ENCODE measurements at regions not wholly inside any gene's neighbourhood (a gene's known extent, or its start where the extent isn't known, plus 50 kb on each side); places are given as distances from the start of the nearest gene placed in this dataset.

DNA sequence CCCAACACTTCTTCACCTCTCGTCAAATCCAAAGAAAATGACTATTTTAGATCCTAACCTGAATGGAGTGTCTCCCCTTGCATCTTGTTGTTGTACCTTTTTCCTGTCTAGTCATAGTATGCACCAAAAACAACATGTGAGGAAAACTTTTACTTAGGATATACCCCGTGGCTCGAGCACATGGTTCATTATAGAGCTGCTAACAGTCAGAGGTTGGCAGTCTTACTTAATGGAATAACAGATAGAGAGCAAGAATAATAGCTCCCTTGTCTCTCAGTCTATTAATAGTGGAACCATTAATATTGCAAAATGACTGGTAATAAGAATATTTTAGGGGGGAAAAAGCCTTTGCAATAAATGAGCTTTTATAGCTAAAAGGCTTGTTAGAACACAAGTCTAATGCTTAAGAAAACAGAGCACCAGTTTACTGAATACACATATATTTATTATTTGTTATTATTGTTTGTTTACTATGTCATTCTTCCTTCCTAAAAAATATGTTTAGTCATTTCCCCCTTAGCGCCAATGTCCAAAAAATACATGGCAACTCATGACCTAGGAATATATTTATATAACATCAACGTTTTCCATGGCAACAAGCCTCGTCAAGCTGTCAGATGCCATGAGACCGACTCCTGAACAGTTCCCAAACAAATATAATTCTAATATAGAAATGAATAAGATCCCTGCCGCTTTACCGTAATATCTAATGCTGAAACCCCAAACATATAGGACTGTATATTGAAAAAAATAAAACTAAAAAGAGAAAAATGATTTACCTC, 592.4 kb downstream of the SOX5 start:
- Mint-ChIP-seq H3K27ac (ENCODE audit: unreplicated experiment) (no peak overlapping the region), H3K4me3 (ENCODE audit: low read depth, unreplicated experiment) (no peak overlapping the region), H3K9me3 (ENCODE audit: low read depth, unreplicated experiment) (peaks cover 5% of the 10 kb centered on the region), H3K36me3 (ENCODE audit: insufficient read depth, unreplicated experiment) (no peaks in the 10 kb centered on the region), H3K4me1 (ENCODE audit: low read depth, unreplicated experiment) (no peaks in the 10 kb centered on the region), H3K27me3 (ENCODE audit: unreplicated experiment) (no peaks in the 10 kb centered on the region)
- CTCF ChIA-PET = no interaction called here
- DNase-seq = no peak
- no TSS peak for BruUV-seq (replicated peaks)
- TF ChIP-seq, protein P1, sequence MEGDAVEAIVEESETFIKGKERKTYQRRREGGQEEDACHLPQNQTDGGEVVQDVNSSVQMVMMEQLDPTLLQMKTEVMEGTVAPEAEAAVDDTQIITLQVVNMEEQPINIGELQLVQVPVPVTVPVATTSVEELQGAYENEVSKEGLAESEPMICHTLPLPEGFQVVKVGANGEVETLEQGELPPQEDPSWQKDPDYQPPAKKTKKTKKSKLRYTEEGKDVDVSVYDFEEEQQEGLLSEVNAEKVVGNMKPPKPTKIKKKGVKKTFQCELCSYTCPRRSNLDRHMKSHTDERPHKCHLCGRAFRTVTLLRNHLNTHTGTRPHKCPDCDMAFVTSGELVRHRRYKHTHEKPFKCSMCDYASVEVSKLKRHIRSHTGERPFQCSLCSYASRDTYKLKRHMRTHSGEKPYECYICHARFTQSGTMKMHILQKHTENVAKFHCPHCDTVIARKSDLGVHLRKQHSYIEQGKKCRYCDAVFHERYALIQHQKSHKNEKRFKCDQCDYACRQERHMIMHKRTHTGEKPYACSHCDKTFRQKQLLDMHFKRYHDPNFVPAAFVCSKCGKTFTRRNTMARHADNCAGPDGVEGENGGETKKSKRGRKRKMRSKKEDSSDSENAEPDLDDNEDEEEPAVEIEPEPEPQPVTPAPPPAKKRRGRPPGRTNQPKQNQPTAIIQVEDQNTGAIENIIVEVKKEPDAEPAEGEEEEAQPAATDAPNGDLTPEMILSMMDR (IDR thresholded peaks at IDR 0.05; ENCODE audit: unreplicated experiment) = no peak
- intact Hi-C loops (cut with micrococcal nuclease; ENCODE audit: unreplicated experiment) = no loop called here

DNA sequence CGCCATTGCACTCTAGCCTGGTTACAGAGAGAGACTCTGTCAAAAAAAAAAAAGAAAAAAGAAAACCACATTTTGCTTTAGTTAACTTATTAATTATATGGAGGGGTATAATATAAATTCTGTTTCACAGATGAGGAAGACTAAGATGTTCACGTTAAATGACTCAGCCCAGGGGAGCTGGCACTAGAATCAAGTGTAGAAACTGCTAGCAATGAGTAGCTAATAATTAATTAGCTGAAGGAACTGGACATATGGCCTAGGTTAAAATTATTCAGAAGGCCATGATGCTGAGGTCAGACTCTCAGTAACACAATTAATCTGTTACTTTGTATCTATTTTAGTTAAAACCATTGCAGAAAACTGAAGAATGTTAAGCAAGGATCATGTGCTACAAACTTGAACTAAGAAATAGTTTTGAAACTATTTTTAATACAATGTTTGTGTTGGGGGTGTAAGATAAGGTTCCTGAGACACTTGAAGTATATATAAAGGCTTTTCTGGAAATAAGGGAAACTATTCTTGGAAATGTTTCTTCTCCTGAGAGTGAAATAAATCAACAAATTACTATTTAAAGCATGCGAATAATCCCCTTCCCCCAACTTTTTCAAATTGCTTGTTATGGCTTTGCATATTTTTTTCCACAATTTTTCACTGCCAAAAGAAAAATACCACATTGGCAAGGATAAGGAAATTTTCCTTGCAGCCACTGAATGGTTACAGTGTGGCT, 589.3 kb downstream of the SOX5 start:
- no peak for DNase-seq
- H3K4me1 Mint-ChIP-seq (ENCODE audit: low read depth, unreplicated experiment) = no peaks in the 10 kb centered on the region
- no peaks in the 10 kb centered on the region for H3K9me3 Mint-ChIP-seq (ENCODE audit: low read depth, unreplicated experiment)
- BruUV-seq (replicated peaks) = no TSS peak
- CTCF ChIA-PET = no interaction called here
- no peak overlapping the region for H3K4me3 Mint-ChIP-seq (ENCODE audit: low read depth, unreplicated experiment)
- H3K27ac Mint-ChIP-seq (ENCODE audit: unreplicated experiment) = no peak overlapping the region
- H3K36me3 Mint-ChIP-seq (ENCODE audit: insufficient read depth, unreplicated experiment) = no peaks in the 10 kb centered on the region
- intact Hi-C loops (cut with micrococcal nuclease; ENCODE audit: unreplicated experiment) = no loop called here
- TF ChIP-seq, protein P1 (IDR thresholded peaks at IDR 0.05; ENCODE audit: unreplicated experiment) = no peak
- H3K27me3 Mint-ChIP-seq (ENCODE audit: unreplicated experiment) = no peaks in the 10 kb centered on the region

DNA sequence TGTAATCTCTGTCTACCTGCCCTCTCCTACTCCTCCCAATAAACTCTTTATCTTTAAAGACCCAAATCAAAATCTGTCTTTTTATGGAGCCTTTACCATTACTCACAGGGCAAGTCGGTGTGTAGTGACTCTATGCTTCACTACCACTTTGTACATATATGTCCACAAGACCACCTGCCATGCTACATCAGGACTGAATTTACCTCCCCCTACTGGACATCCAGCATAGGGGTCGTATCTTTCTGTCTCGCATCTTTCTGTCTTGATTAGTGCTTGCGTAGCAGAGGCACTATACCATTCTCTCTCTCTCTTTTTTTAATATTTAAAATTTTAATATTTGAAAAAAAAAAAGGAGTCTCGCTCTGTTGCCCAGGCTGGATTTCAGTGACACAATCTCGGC, 587.5 kb downstream of the SOX5 start:
- no peak for DNase-seq
- H3K27me3 Mint-ChIP-seq (ENCODE audit: unreplicated experiment) = no peaks in the 10 kb centered on the region
- H3K4me3 Mint-ChIP-seq (ENCODE audit: low read depth, unreplicated experiment) = no peak overlapping the region
- BruUV-seq (replicated peaks) = no TSS peak
- TF ChIP-seq, protein P1 (IDR thresholded peaks at IDR 0.05; ENCODE audit: unreplicated experiment) = no peak
- CTCF ChIA-PET = interaction anchor here (0.7 kb wide), 1 partner anchor 335 kb away, joined by 4 read pairs; no protein-coding TSS in a partner anchor
- no peaks in the 10 kb centered on the region for H3K4me1 Mint-ChIP-seq (ENCODE audit: low read depth, unreplicated experiment)
- H3K9me3 Mint-ChIP-seq (ENCODE audit: low read depth, unreplicated experiment) = peaks cover 5% of the 10 kb centered on the region
- no peaks in the 10 kb centered on the region for H3K36me3 Mint-ChIP-seq (ENCODE audit: insufficient read depth, unreplicated experiment)
- intact Hi-C loops (cut with micrococcal nuclease; ENCODE audit: unreplicated experiment) = no loop called here
- no peak overlapping the region for H3K27ac Mint-ChIP-seq (ENCODE audit: unreplicated experiment)

DNA sequence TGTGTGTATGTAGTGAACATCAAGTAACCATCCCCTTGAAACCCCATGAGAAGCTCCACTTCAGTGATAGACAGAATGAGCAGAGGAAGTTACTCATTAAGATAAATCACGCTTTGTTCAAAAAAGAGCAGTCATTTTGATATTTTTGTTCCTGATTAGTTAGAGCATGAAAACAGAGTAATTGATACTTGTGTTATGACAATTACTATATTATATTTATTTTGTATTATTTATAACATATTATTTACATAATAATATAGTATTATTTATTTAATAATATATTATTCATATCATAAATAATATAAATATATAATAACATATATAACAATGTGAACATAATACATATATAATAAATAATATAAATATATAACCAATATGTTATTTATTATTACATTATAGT, 580.9 kb downstream of the SOX5 start:
- H3K4me3 Mint-ChIP-seq (ENCODE audit: low read depth, unreplicated experiment) = no peak overlapping the region
- peaks cover 10% of the 10 kb centered on the region for H3K9me3 Mint-ChIP-seq (ENCODE audit: low read depth, unreplicated experiment)
- intact Hi-C loops (cut with micrococcal nuclease; ENCODE audit: unreplicated experiment) = no loop called here
- no peaks in the 10 kb centered on the region for H3K27me3 Mint-ChIP-seq (ENCODE audit: unreplicated experiment)
- CTCF ChIA-PET = no interaction called here
- H3K4me1 Mint-ChIP-seq (ENCODE audit: low read depth, unreplicated experiment) = no peaks in the 10 kb centered on the region
- H3K36me3 Mint-ChIP-seq (ENCODE audit: insufficient read depth, unreplicated experiment) = no peaks in the 10 kb centered on the region
- no peak overlapping the region for H3K27ac Mint-ChIP-seq (ENCODE audit: unreplicated experiment)
- TF ChIP-seq, protein P1 (IDR thresholded peaks at IDR 0.05; ENCODE audit: unreplicated experiment) = no peak
- no TSS peak for BruUV-seq (replicated peaks)
- no peak for DNase-seq

Data from Calu3 (cell line).